Kidney (tissue), 13 donors: ENCODE measurements at regions not wholly inside any gene's neighbourhood (a gene's known extent, or its start where the extent isn't known, plus 50 kb on each side); places are given as distances from the start of the nearest gene placed in this dataset.

Source experiments
- DNase-seq, 5 donors: peaks; one replicate each; pipeline ENCODE4 v3.0.0-alpha.2; 2013 to 2020
- FAIRE-seq: peaks from 2 replicates; lab custom pipeline; 2012; peaks lifted over from hg19 to GRCh38; lab: Jason Lieb, UNC
- H3K27ac ChIP-seq, 2 donors: one replicate each; pipeline ENCODE4 v1.7.0; 2013; ENCODE audit warnings: low read depth in 2 of 2, low read length in 2 of 2, inconsistent platforms in 1 of 2
- H3K27me3 ChIP-seq: one replicate; pipeline ENCODE4 v1.7.1; 2013; ENCODE audit warnings: low read length, inconsistent platforms; ENCODE audit not compliant: control insufficient read depth, insufficient read depth
- H3K36me3 ChIP-seq, 3 donors: one replicate each; pipeline versions ENCODE4 v1.7.0 to v1.7.1; 2013; ENCODE audit warnings: low read length in 3 of 3, control low read depth in 1 of 3, inconsistent platforms in 1 of 3; ENCODE audit not compliant: insufficient read depth in 3 of 3, control insufficient read depth in 2 of 3
- H3K4me1 ChIP-seq, 3 donors: one replicate each; pipeline versions ENCODE4 v1.7.0 to v1.7.1; 2013; ENCODE audit warnings: low read length in 3 of 3, inconsistent platforms in 1 of 3, low read depth in 1 of 3; ENCODE audit not compliant: control insufficient read depth in 2 of 3, insufficient read depth in 2 of 3
- H3K4me3 ChIP-seq, 3 donors: one replicate each; pipeline versions ENCODE4 v1.7.0 to v1.8.1; 2013; ENCODE audit warnings: low read length in 3 of 3, control low read depth in 1 of 3, inconsistent platforms in 1 of 3
- H3K9ac ChIP-seq, 3 donors: one replicate each; pipeline versions ENCODE4 v1.7.0 to v1.7.1; 2013; ENCODE audit warnings: low read length in 3 of 3, control low read depth in 1 of 3, inconsistent platforms in 1 of 3
- H3K9me3 ChIP-seq, 3 donors: one replicate each; pipeline versions ENCODE4 v1.7.0 to v1.7.1; 2013; ENCODE audit warnings: low read length in 3 of 3, control low read depth in 1 of 3, inconsistent platforms in 1 of 3; ENCODE audit not compliant: control insufficient read depth in 2 of 3, insufficient read depth in 1 of 3
- CTCF ChIP-seq: IDR thresholded peaks from 3 replicates; pipeline ENCODE4 v1.5.1; 2012; ENCODE audit warnings: mild to moderate bottlenecking, moderate library complexity, borderline replicate concordance; ENCODE audit not compliant: insufficient read depth; ENCODE audit errors: extremely low read depth
- intact Hi-C: fragments of 100-400 bp; cut with DNase I; formaldehyde crosslinking; loops from one replicate; pipeline ENCODE4 v1.11.1; 2022
- donor health status: control.
- donor health status: control.
- donor health status: control.
- donor health status: control.
- donor health status: control.
- donor health status: DM: yes; HTN: yes; CAD: no.
- donor health status: Normal renal cell carcinoma (clear cell type).

- no peak overlapping the region for H3K4me3 ChIP-seq
- no peak for TF ChIP-seq CTCF
- H3K27ac ChIP-seq, result no peak overlapping the region
- no peaks in the 10 kb centered on the region for H3K4me1 ChIP-seq
- no peaks in the 10 kb centered on the region for H3K27me3 ChIP-seq
- H3K9me3 ChIP-seq, result no peaks in the 10 kb centered on the region
- no peak for FAIRE-seq
- intact Hi-C loops, result no loop called here
- DNase-seq, result no peak
- H3K36me3 ChIP-seq, result no peaks in the 10 kb centered on the region
- H3K9ac ChIP-seq, result no peak overlapping the region
Measured at GRCh38 chr19:28497137-28497536, 715.8 kb downstream of the UQCRFS1 start.

- Histone ChIP-seq H3K27me3 (no peaks in the 10 kb centered on the region), H3K9ac (no peak overlapping the region), H3K9me3 (no peaks in the 10 kb centered on the region), H3K4me3 (no peak overlapping the region), H3K27ac (no peak overlapping the region), H3K4me1 (no peaks in the 10 kb centered on the region), H3K36me3 (no peaks in the 10 kb centered on the region)
- DNase-seq, result no peak
- TF ChIP-seq CTCF, result no peak
- no peak for FAIRE-seq
- intact Hi-C loops, result no loop called here
Measured at GRCh38 chr19:28495046-28495445, 717.9 kb downstream of the UQCRFS1 start.

- Histone ChIP-seq H3K27ac (no peak overlapping the region), H3K36me3 (no peaks in the 10 kb centered on the region), H3K9ac (no peak overlapping the region), H3K4me1 (no peaks in the 10 kb centered on the region), H3K27me3 (no peaks in the 10 kb centered on the region), H3K4me3 (no peak overlapping the region), H3K9me3 (no peaks in the 10 kb centered on the region)
- intact Hi-C loops, result no loop called here
- no peak for FAIRE-seq
- no peak for DNase-seq
- TF ChIP-seq CTCF, result no peak
Measured at GRCh38 chr19:28494461-28494860, 718.5 kb downstream of the UQCRFS1 start.

- DNase-seq (no peak), FAIRE-seq (no peak)
- TF ChIP-seq CTCF, result no peak
- Histone ChIP-seq H3K4me1 (no peaks in the 10 kb centered on the region), H3K9ac (no peak overlapping the region), H3K27me3 (no peaks in the 10 kb centered on the region), H3K4me3 (no peak overlapping the region), H3K9me3 (no peaks in the 10 kb centered on the region), H3K36me3 (no peaks in the 10 kb centered on the region), H3K27ac (no peak overlapping the region)
- intact Hi-C loops, result no loop called here
Measured at GRCh38 chr19:28493884-28494283, 719.1 kb downstream of the UQCRFS1 start.
